ENCODE measurements at regions not wholly inside any gene's neighbourhood (a gene's known extent, or its start where the extent isn't known, plus 50 kb on each side); places are given as distances from the start of the nearest gene placed in this dataset.

GRCh38 chr6:44680202-44680720 is 292.8 kb downstream of the CDC5L start:
- TF ChIP-seq POLR2A (IDR thresholded peaks at IDR 0.05) (no peak), CTCF (IDR thresholded peaks at IDR 0.05) (no peak)
- DNase-seq: no peak
- Histone ChIP-seq H3K27ac (no peak overlapping the region), H3K9me3 (no peaks in the 10 kb centered on the region), H3K27me3 (no peaks in the 10 kb centered on the region), H3K4me3 (no peak overlapping the region), H3K36me3 (no peaks in the 10 kb centered on the region), H3K4me1 (no peaks in the 10 kb centered on the region)
- WGBS, 2 donors: 42 to 54% methylated on average over 4 of the region's 4 CpGs
- intact Hi-C loops (cut with DNase I): no loop called here

- Histone ChIP-seq H3K9me3 (peaks cover 0 to 3% (median 0%) of the 10 kb centered on the region in 3 donors), H3K4me1 (no peaks in the 10 kb centered on the region), H3K27ac (no peak overlapping the region), H3K27me3 (no peaks in the 10 kb centered on the region), H3K36me3 (no peaks in the 10 kb centered on the region), H3K4me3 (no peak overlapping the region)
- no peak for TF ChIP-seq CTCF (IDR thresholded peaks at IDR 0.05)
- TF ChIP-seq POLR2A (IDR thresholded peaks at IDR 0.05): no peak
- DNase-seq: no peak
- WGBS, 2 donors: 74 to 85% methylated on average over 7 to 10 of the region's 10 CpGs
- intact Hi-C loops (cut with DNase I): no loop called here
Observed at GRCh38 chr6:44681761-44682160, 294.3 kb downstream of the CDC5L start.

GRCh38 chr6:44682280-44682679 is 294.8 kb downstream of the CDC5L start:
- Histone ChIP-seq H3K27me3 (no peaks in the 10 kb centered on the region), H3K4me3 (no peak overlapping the region), H3K36me3 (no peaks in the 10 kb centered on the region), H3K27ac (no peak overlapping the region), H3K9me3 (peaks cover 0 to 8% (median 0%) of the 10 kb centered on the region in 3 donors), H3K4me1 (no peaks in the 10 kb centered on the region)
- TF ChIP-seq CTCF (IDR thresholded peaks at IDR 0.05): no peak
- TF ChIP-seq POLR2A (IDR thresholded peaks at IDR 0.05): no peak
- 76 to 91% methylated on average over 2 to 6 of the region's 6 CpGs for WGBS, 2 donors
- intact Hi-C loops (cut with DNase I): no loop called here
- no peak for DNase-seq

GRCh38 chr6:44682987-44683779 is 295.7 kb downstream of the CDC5L start:
- Histone ChIP-seq H3K9me3 (peaks cover 0 to 9% (median 0%) of the 10 kb centered on the region in 3 donors), H3K27ac (no peak overlapping the region), H3K4me3 (no peak overlapping the region), H3K36me3 (no peaks in the 10 kb centered on the region), H3K4me1 (no peaks in the 10 kb centered on the region), H3K27me3 (no peaks in the 10 kb centered on the region)
- TF ChIP-seq CTCF (IDR thresholded peaks at IDR 0.05) (no peak), POLR2A (IDR thresholded peaks at IDR 0.05) (no peak)
- no peak for DNase-seq
- intact Hi-C loops (cut with DNase I): no loop called here
- 87% methylated on average over 13 of the region's 13 CpGs for WGBS, 2 donors

GRCh38 chr6:44685213-44685612 is 297.7 kb downstream of the CDC5L start:
- Histone ChIP-seq H3K36me3 (no peaks in the 10 kb centered on the region), H3K9me3 (peaks cover 0 to 9% (median 0%) of the 10 kb centered on the region in 3 donors), H3K27me3 (no peaks in the 10 kb centered on the region), H3K4me1 (no peaks in the 10 kb centered on the region), H3K27ac (no peak overlapping the region), H3K4me3 (no peak overlapping the region)
- intact Hi-C loops (cut with DNase I): no loop called here
- DNase-seq: no peak
- no peak for TF ChIP-seq CTCF (IDR thresholded peaks at IDR 0.05)
- no peak for TF ChIP-seq POLR2A (IDR thresholded peaks at IDR 0.05)
- WGBS, 2 donors: 67 to 95% methylated on average over 2 of the region's 2 CpGs
